ENCODE measurements at regions not wholly inside any gene's neighbourhood (a gene's known extent, or its start where the extent isn't known, plus 50 kb on each side); places are given as distances from the start of the nearest gene placed in this dataset.

DNA sequence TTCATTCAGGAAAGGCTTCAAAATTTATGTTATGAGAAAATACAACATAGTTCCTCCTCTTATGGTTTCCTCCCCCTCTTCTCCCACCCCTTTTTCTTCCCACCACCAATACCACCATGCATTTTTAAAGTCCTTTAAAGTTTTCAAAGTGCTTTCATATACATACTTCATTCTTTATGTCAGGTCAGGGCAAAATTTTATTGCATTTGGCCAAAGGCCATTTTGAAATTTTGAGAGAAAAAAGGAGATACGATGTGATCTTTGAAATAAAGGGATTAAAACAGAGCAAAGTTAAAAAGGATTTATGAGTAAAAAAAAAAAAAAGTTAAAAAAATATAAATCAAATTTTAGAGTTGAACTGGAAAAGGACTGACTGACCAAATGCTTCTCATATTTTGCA is 792.5 kb upstream of the FANCL start:
- TF ChIP-seq EZH2phosphoT487 (IDR thresholded peaks at IDR 0.05; ENCODE audit: insufficient read depth, low read depth) (no peak), EZH2 (IDR thresholded peaks at IDR 0.05; ENCODE audit: insufficient read depth, poor library complexity, severe bottlenecking) (no peak)
- H3K9me3 ChIP-seq (ENCODE audit: low read depth), result no peaks in the 10 kb centered on the region
- peaks cover 9% of the 10 kb centered on the region; the same call in 1 of the 2 replicates for H3K27me3 ChIP-seq (replicated peaks; ENCODE audit: insufficient read depth)
- no peaks in the 10 kb centered on the region for H3K9me2 ChIP-seq (ENCODE audit: insufficient read depth)
- H3K4me1 ChIP-seq (ENCODE audit: insufficient read depth), result no peaks in the 10 kb centered on the region
- H3K79me2 ChIP-seq (ENCODE audit: insufficient read depth), result no peaks in the 10 kb centered on the region
- in situ Hi-C loops (cut with MboI), result loop anchor here (25.0 kb wide), 1 partner anchor 1529 kb away; the partner anchor contains the start of gene BCL11A
- 38 to 57% methylated on average over 1 of the region's 1 CpG for WGBS, 2 experiments (ENCODE audit: low coverage in 1 of 2, low lambda C conversion rate in 2 of 2, missing lambda C conversion rate in 2 of 2)
- H4K20me1 ChIP-seq (ENCODE audit: insufficient read depth), result no peaks in the 10 kb centered on the region
- no peak overlapping the region for H3K27ac ChIP-seq
- no peaks in the 10 kb centered on the region for H3K36me3 ChIP-seq (ENCODE audit: low read depth)
- no peak for DNase-seq
- H3K4me2 ChIP-seq (ENCODE audit: unreplicated experiment), result no peak overlapping the region
- H2AFZ ChIP-seq, result no peak overlapping the region
- no peak overlapping the region for H3K4me3 ChIP-seq
- no peaks in the 10 kb centered on the region for H3F3A ChIP-seq (ENCODE audit: insufficient read depth)
- H3K9ac ChIP-seq, result no peak overlapping the region

DNA sequence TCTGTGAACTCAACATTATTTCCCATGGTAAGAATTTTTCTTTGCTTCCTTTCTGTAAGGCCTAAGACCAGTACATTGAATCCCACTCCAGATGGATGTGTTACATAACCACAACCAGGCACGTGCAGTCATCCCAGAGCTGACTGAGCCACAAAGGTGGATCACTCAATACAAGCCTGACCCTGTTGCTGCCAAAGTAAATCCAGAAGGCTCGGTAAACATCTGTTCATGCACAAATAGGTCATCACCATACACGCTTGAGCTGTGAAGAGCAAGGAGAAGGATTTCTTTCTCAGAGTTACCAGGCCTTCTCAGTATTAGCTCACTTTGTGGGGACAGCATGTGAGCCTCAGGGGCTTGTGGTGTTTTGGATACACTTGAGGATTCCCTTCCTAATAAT is 791.4 kb upstream of the FANCL start:
- WGBS, 2 experiments (ENCODE audit: low coverage in 1 of 2, low lambda C conversion rate in 2 of 2, missing lambda C conversion rate in 2 of 2), result 13 to 17% methylated on average over 3 of the region's 3 CpGs
- no peak for TF ChIP-seq EZH2 (IDR thresholded peaks at IDR 0.05; ENCODE audit: insufficient read depth, poor library complexity, severe bottlenecking)
- no peak for TF ChIP-seq EZH2phosphoT487 (IDR thresholded peaks at IDR 0.05; ENCODE audit: insufficient read depth, low read depth)

DNA sequence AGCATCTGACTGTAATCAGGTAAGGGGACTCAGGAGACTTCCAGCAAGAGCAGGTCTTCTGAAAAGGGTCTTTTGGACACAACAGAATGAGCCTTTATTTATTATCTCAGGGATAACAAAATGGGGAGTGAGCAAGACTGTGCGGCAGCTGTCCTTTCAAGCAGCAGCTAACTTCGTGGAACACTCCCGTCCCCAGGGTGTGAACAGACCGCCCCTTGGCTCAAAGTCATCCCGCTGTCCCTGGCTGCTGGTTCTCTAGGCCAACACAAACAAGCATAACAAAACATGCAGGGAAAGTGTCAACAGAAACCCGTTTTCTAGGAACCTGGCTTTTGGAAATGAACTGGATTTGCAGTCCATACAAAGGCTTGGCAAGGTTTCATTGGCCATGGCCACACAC is 787.9 kb upstream of the FANCL start:
- H3K4me3 ChIP-seq, result no peak overlapping the region
- no peaks in the 10 kb centered on the region for H3K36me3 ChIP-seq (ENCODE audit: low read depth)
- peaks cover 17% of the 10 kb centered on the region for H3K27me3 ChIP-seq (replicated peaks; ENCODE audit: insufficient read depth)
- 12 to 21% methylated on average over 6 of the region's 6 CpGs for WGBS, 2 experiments (ENCODE audit: low coverage in 1 of 2, low lambda C conversion rate in 2 of 2, missing lambda C conversion rate in 2 of 2)
- no peaks in the 10 kb centered on the region for H3K79me2 ChIP-seq (ENCODE audit: insufficient read depth)
- no peaks in the 10 kb centered on the region for H4K20me1 ChIP-seq (ENCODE audit: insufficient read depth)
- H3K9me3 ChIP-seq (ENCODE audit: low read depth), result no peaks in the 10 kb centered on the region
- TF ChIP-seq EZH2phosphoT487 (IDR thresholded peaks at IDR 0.05; ENCODE audit: insufficient read depth, low read depth), result no peak
- no peaks in the 10 kb centered on the region for H3F3A ChIP-seq (ENCODE audit: insufficient read depth)
- H3K9ac ChIP-seq, result no peak overlapping the region
- in situ Hi-C loops (cut with MboI), result loop anchor here (25.0 kb wide), 1 partner anchor 1533 kb away; the partner anchor contains the start of gene BCL11A
- no peak for DNase-seq
- no peaks in the 10 kb centered on the region for H3K4me1 ChIP-seq (ENCODE audit: insufficient read depth)
- H2AFZ ChIP-seq, result no peak overlapping the region
- no peak overlapping the region for H3K27ac ChIP-seq
- H3K4me2 ChIP-seq (ENCODE audit: unreplicated experiment), result no peak overlapping the region
- no peaks in the 10 kb centered on the region for H3K9me2 ChIP-seq (ENCODE audit: insufficient read depth)

More for the DNA sequence above, 791.4 kb upstream of the FANCL start:
- in situ Hi-C loops (cut with MboI), result loop anchor here (25.0 kb wide), 1 partner anchor 1530 kb away; the partner anchor contains the start of gene BCL11A
- H3F3A ChIP-seq (ENCODE audit: insufficient read depth), result no peaks in the 10 kb centered on the region
- peaks cover 16% of the 10 kb centered on the region for H3K27me3 ChIP-seq (replicated peaks; ENCODE audit: insufficient read depth)
- H2AFZ ChIP-seq, result no peak overlapping the region
- H3K27ac ChIP-seq, result no peak overlapping the region
- DNase-seq, result no peak
- no peaks in the 10 kb centered on the region for H3K9me2 ChIP-seq (ENCODE audit: insufficient read depth)
- no peaks in the 10 kb centered on the region for H3K4me1 ChIP-seq (ENCODE audit: insufficient read depth)
- no peaks in the 10 kb centered on the region for H3K9me3 ChIP-seq (ENCODE audit: low read depth)
- no peaks in the 10 kb centered on the region for H4K20me1 ChIP-seq (ENCODE audit: insufficient read depth)
- no peaks in the 10 kb centered on the region for H3K79me2 ChIP-seq (ENCODE audit: insufficient read depth)
- no peaks in the 10 kb centered on the region for H3K36me3 ChIP-seq (ENCODE audit: low read depth)
- H3K4me2 ChIP-seq (ENCODE audit: unreplicated experiment), result no peak overlapping the region
- no peak overlapping the region for H3K9ac ChIP-seq
- no peak overlapping the region for H3K4me3 ChIP-seq

DNA sequence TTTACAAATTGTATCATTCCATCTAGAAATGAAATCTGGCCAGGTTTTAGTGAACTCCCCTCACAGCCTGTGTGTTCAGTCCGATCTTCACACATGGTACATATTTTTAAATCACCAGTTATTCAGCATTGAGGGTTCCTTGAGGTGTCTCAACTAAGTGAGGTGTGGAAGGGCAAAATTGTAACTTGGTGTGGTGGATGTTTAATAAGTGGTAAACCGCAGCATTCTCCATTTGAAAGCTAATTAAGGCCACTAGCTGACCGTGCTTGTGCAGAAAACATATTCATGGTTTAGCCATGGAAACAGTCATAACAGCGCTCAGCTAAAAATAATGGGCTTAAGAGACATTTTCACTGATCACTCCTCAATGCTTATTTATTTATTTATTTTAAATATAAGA is 786.2 kb upstream of the FANCL start:
- H2AFZ ChIP-seq, result no peak overlapping the region
- no peaks in the 10 kb centered on the region for H3K36me3 ChIP-seq (ENCODE audit: low read depth)
- H3K4me2 ChIP-seq (ENCODE audit: unreplicated experiment), result no peak overlapping the region
- no peaks in the 10 kb centered on the region for H4K20me1 ChIP-seq (ENCODE audit: insufficient read depth)
- DNase-seq, result no peak
- no peak overlapping the region for H3K9ac ChIP-seq
- H3K9me2 ChIP-seq (ENCODE audit: insufficient read depth), result no peaks in the 10 kb centered on the region
- no peak for TF ChIP-seq EZH2 (IDR thresholded peaks at IDR 0.05; ENCODE audit: insufficient read depth, poor library complexity, severe bottlenecking)
- TF ChIP-seq EZH2phosphoT487 (IDR thresholded peaks at IDR 0.05; ENCODE audit: insufficient read depth, low read depth), result no peak
- H3K79me2 ChIP-seq (ENCODE audit: insufficient read depth), result no peaks in the 10 kb centered on the region
- H3K27me3 ChIP-seq (replicated peaks; ENCODE audit: insufficient read depth), result peaks cover 17% of the 10 kb centered on the region
- H3F3A ChIP-seq (ENCODE audit: insufficient read depth), result no peaks in the 10 kb centered on the region
- no peaks in the 10 kb centered on the region for H3K4me1 ChIP-seq (ENCODE audit: insufficient read depth)
- in situ Hi-C loops (cut with MboI), result loop anchor here (25.0 kb wide), 1 partner anchor 1535 kb away; the partner anchor contains the start of gene BCL11A
- H3K4me3 ChIP-seq, result no peak overlapping the region
- no peaks in the 10 kb centered on the region for H3K9me3 ChIP-seq (ENCODE audit: low read depth)
- 57 to 62% methylated on average over 4 of the region's 4 CpGs for WGBS, 2 experiments (ENCODE audit: low coverage in 1 of 2, low lambda C conversion rate in 2 of 2, missing lambda C conversion rate in 2 of 2)
- H3K27ac ChIP-seq, result no peak overlapping the region

Measured in GM23248 (cell line).